Skeletal muscle tissue (tissue), 3 donors: ENCODE measurements at regions not wholly inside any gene's neighbourhood (a gene's known extent, or its start where the extent isn't known, plus 50 kb on each side); places are given as distances from the start of the nearest gene placed in this dataset.
"Not testable (repeated sequence)": the region's sequence is repeated elsewhere in the genome, so short reads cannot be mapped to it uniquely, and the experiment has no call there.

ENCODE experiments used
- H3K27ac ChIP-seq: one replicate; pipeline ENCODE4 v1.7.0; 2013; ENCODE audit warnings: mild to moderate bottlenecking, low read depth, low read length, inconsistent platforms
- H3K27me3 ChIP-seq, 3 donors: one replicate each; pipeline ENCODE4 v1.7.0; 2013; ENCODE audit warnings: low read length in 3 of 3; ENCODE audit not compliant: control insufficient read depth in 3 of 3, insufficient read depth in 3 of 3
- H3K36me3 ChIP-seq, 3 donors: one replicate each; pipeline ENCODE4 v1.7.0; 2013; ENCODE audit warnings: low read length in 3 of 3; ENCODE audit not compliant: control insufficient read depth in 3 of 3, insufficient read depth in 3 of 3
- H3K4me1 ChIP-seq, 3 donors: one replicate each; pipeline ENCODE4 v1.7.0; 2013; ENCODE audit warnings: low read length in 3 of 3, mild to moderate bottlenecking in 3 of 3; ENCODE audit not compliant: control insufficient read depth in 3 of 3, insufficient read depth in 3 of 3
- H3K4me3 ChIP-seq, 3 donors: one replicate each; pipeline ENCODE4 v1.7.0; 2013; ENCODE audit warnings: low read length in 3 of 3
- H3K9ac ChIP-seq, 3 donors: one replicate each; pipeline ENCODE4 v1.7.0; 2013; ENCODE audit warnings: low read length in 3 of 3, mild to moderate bottlenecking in 3 of 3, moderate library complexity in 2 of 3, low read depth in 1 of 3
- H3K9me3 ChIP-seq, 3 donors: one replicate each; pipeline ENCODE4 v1.7.0; 2013; ENCODE audit warnings: low read length in 3 of 3; ENCODE audit not compliant: control insufficient read depth in 3 of 3
- donor health status: Osteomylitis.

DNA sequence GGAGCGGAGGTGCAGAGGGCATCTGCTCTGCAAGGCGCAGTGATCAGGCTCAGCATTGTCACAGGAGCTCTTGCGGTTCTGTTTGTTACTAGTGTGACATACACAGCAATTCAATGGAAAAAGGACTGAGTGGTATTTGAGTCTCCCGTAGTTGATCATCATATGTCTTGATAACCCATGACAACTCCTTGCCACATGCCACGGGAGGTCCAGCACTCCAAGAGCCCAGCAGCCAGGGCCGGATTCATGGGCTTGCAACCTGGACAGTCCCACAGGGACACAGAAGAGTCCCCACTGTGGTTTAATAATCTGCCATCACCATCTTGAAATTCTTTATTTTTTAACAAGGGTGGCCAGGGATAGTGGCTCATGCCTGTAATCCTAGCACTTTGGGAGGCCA, 58.1 kb upstream of the ROPN1B start:
- H3K27me3 ChIP-seq, result not testable (repeated sequence)

DNA sequence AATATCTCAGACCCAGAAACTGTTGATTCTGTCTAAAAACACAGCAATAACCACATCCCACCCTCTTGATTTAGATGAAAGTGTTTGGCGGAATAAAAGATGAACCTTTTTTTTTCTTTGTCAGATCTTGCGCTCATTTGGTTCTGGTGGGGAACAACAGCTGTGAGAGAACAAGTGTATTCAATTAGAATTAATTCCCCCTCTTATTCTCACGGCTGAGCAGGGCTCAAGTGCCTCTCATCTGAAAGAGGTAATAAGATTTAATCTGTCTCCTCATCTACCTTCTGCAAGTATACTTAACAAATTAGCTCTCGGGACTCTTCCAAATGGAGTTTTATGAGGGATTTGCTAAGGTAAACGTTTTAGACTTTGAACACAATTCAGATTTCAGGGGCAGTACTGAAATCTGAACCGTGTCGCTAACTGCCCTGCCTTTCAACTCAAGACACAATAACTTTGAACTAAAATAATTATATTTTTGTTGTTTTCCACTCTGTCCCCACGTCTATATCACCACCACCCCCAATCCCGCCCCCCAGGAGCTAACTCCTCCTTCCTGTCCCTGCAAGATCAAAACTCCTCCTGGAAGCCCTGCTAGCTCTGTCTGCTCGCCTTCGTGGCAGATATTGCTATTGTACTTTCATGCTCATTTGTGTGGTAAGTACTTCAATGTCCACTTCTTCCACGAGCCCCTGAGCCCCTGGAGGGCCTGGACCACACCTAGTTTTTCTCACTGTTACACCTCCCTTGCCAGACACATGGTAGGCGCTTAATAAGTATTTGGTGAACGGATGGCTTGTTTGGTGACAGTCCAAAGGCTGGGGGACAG, 54.2 kb upstream of the ROPN1B start:
- Histone ChIP-seq H3K4me1 (peaks cover 2 to 11% (median 5%) of the 10 kb centered on the region in 3 donors), H3K27ac (peak overlapping the region; percentile 76), H3K9ac (peak overlapping the region; percentile 61 to 76 (median 69)), H3K4me3 (peak overlapping the region; percentile 67 to 71 (median 69))
- H3K9me3 ChIP-seq, H3K36me3 ChIP-seq, H3K27me3 ChIP-seq: not testable (repeated sequence)

More for the DNA sequence above, 58.1 kb upstream of the ROPN1B start:
- not testable (repeated sequence) for H3K27ac ChIP-seq, H3K4me1 ChIP-seq, H3K9me3 ChIP-seq, H3K9ac ChIP-seq, H3K36me3 ChIP-seq, H3K4me3 ChIP-seq

DNA sequence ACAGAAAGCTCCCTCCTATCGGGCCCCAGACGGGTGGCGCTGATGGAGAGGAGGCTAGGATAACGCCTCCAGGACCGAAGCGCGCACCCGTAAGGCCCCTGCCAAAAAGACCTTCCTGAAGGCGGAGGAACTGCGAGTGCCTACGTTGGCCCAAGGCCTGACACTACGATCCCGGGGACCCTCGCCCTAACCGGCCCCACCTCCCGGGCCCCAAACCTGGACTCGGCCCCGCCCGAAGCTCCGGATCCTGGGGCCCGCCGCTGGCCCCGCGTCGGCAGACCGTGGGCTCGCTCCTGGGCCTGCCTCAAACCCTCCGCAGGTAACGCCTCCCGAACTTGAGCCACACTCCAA, 53.6 kb upstream of the ROPN1B start:
- H3K4me3 ChIP-seq, result peak overlapping the region; percentile 67 to 71 (median 69)
- peak overlapping the region; percentile 61 to 76 (median 69) for H3K9ac ChIP-seq
- not testable (repeated sequence) for H3K36me3 ChIP-seq, H3K9me3 ChIP-seq, H3K27me3 ChIP-seq
- peak overlapping the region; percentile 76 for H3K27ac ChIP-seq
- H3K4me1 ChIP-seq, result peaks cover 2 to 11% (median 5%) of the 10 kb centered on the region in 3 donors

DNA sequence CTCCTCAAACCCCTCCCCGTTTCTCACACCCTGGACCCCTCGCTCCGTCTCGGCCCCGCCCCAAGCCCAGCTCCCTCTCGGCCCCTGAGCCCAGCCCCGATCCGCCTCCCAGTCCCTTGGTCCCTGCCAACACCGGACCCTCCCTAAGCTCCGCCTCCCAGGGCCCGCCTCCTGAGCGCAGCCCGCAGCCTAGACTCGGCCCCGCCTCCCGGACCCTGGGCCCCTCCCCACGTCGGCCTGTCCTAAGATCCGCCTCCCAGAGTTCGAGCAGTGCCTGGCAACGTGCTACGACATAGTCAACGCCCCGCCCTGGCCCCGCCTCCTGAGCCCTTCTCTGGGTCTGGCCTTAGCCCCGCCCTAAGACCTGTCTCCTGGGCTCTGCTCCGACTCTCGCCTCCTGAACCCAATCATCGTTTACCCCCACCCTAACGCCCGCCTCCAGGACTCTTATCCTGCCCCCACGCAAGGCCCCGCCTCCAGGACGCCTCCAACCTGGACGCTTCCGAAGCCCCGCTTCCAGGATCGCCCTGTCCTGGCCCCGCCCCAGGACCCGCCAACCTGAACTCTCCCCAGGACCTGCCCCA, 53.1 kb upstream of the ROPN1B start:
- not testable (repeated sequence) for H3K36me3 ChIP-seq, H3K9me3 ChIP-seq, H3K27me3 ChIP-seq
- Histone ChIP-seq H3K4me3 (peak overlapping the region; percentile 67 to 71 (median 69)), H3K4me1 (peaks cover 2 to 11% (median 5%) of the 10 kb centered on the region in 3 donors), H3K27ac (peak overlapping the region; percentile 76), H3K9ac (peak overlapping the region in 2 of 3 donors; percentile 69 to 76)

DNA sequence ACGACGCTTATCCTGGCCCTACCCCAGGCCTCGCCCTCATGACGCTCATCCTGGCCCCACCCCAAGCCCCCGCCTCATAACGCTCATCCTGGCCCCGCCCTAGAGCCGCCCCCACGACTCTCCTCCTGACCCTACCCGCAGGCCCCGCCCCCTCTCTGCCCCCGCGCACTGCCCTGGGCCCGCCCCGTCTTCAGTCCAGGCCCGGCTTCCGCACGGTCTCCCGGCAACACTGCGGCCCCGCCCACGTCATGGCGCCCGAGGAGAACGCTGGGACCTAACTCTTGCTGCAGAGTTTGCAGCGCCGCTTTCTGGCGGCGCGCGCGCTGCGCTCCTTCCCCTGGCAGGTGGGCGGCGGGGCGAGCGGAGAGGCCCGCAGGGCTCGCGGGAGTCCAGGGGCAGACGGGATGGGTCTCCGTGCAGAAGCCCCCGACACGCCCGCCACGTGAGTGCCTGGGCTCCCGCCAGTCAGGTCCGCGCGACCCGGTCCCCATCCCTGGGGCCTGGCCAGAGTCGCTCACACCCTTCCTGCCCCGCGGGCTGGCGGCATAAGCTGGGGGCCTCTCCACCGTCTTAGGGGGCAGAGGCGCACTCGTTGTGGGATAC, 52.5 kb upstream of the ROPN1B start:
- Histone ChIP-seq H3K27ac (peak overlapping the region; percentile 76), H3K4me1 (peaks cover 2 to 11% (median 5%) of the 10 kb centered on the region in 3 donors), H3K4me3 (peak overlapping the region; percentile 63 to 76 (median 76)), H3K27me3 (no peaks in the 10 kb centered on the region), H3K9ac (peak overlapping the region; percentile 72 to 81 (median 72)), H3K9me3 (no peaks in the 10 kb centered on the region), H3K36me3 (no peaks in the 10 kb centered on the region)

DNA sequence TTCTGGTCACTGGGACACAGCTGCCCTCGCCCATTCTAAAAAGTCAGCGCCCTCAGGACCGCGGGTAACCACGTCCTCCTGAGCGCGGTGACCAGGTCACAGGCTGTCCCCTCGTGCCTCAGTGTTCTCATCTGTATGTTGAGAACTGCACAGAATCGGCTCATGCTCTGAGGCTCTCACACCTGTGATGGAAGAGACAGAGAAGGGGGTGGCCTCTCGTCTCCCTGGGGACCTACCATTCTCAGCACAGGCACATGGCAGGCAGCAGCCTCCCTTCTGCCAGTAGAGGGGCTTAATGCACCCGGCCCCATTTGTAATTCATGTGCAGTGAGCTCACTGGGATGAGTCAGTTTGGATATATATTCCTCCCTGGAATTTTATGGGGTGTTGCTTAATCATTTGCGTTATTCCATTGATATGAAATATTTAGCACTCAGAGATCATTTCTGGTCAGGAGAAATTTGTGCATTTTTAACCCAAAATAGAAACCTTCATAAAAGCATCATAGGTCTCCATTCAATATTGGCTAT, 51.9 kb upstream of the ROPN1B start:
- H3K9me3 ChIP-seq, H3K27me3 ChIP-seq, H3K36me3 ChIP-seq: not testable (repeated sequence)
- Histone ChIP-seq H3K9ac (peak overlapping the region; percentile 72 to 81 (median 72)), H3K27ac (peak overlapping the region; percentile 47), H3K4me1 (peaks cover 2 to 11% (median 5%) of the 10 kb centered on the region in 3 donors), H3K4me3 (peak overlapping the region; percentile 63 to 76 (median 76))

DNA sequence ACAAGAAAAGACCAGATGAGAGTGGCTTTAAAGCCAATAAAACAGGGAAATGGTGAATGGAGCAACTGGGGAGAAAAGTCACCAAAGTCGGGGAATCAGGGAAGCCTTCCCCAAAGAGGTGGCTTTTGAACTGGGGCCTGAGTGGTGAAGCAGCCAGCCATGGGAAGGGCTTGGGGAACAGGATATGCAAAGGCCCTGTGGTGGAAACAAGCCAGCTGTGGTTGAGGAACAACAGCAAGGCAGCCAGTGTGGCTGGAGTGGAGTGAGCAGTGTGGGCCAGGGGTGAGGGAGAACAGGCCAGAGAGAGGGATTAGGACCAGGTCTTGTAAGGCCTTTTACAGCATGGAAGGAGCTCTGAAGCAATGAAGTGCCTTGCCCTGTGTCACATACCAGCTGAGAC, 51.0 kb upstream of the ROPN1B start:
- not testable (repeated sequence) for H3K27ac ChIP-seq

DNA sequence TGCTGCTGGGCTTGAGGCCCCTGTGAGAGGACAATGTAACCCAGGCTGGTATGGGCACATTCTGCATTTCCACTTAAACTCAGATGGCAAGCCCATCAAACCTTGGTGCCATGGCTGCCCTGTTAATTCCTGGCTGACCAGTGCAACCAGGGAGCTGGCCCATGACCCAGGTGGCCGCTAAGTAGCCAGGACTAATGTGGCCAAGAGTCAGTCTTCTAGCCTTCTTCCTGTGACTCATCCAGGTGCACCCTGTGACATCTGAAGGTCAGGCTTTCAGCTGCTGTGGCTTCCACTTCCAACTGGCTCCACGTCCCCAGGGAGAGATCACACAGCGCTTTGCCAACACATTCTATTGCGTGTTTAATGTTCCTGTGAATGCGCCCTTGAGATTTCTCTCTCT, 50.5 kb upstream of the ROPN1B start:
- not testable (repeated sequence) for H3K4me3 ChIP-seq, H3K36me3 ChIP-seq, H3K9ac ChIP-seq, H3K27me3 ChIP-seq, H3K9me3 ChIP-seq, H3K27ac ChIP-seq
- H3K4me1 ChIP-seq, result peaks cover 2 to 11% (median 5%) of the 10 kb centered on the region in 3 donors

More for the DNA sequence above, 51.0 kb upstream of the ROPN1B start:
- H3K4me3 ChIP-seq, H3K9ac ChIP-seq, H3K36me3 ChIP-seq, H3K9me3 ChIP-seq, H3K27me3 ChIP-seq: not testable (repeated sequence)
- H3K4me1 ChIP-seq, result peaks cover 2 to 11% (median 5%) of the 10 kb centered on the region in 3 donors

DNA sequence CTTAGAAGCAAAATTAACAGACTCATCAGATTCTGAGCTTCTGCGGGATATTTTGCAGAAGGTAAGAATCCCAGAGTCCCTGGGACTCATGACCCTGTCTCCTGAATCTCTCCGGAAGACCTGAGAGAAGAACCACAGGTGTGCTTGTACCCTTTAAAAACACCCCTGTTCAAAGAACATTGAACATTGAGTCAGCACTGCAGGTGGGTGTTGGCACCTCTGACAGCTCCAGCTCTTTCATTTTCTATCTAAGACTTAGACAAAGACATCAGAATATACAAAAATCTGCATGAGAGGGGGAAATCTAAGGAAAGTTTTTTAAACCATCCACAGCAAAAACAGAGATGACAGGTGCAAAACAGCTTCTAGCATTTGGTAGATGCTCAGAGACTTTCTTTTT, 50.1 kb upstream of the ROPN1B start:
- not testable (repeated sequence) for H3K36me3 ChIP-seq, H3K27me3 ChIP-seq, H3K4me3 ChIP-seq, H3K9ac ChIP-seq, H3K27ac ChIP-seq, H3K9me3 ChIP-seq
- H3K4me1 ChIP-seq, result peaks cover 2 to 11% (median 5%) of the 10 kb centered on the region in 3 donors
